ENCODE measurements at regions not wholly inside any gene's neighbourhood (a gene's known extent, or its start where the extent isn't known, plus 50 kb on each side); places are given as distances from the start of the nearest gene placed in this dataset.
A peak's percentile ranks its signal among the peaks of the same experiment; 100 is the strongest.

DNA sequence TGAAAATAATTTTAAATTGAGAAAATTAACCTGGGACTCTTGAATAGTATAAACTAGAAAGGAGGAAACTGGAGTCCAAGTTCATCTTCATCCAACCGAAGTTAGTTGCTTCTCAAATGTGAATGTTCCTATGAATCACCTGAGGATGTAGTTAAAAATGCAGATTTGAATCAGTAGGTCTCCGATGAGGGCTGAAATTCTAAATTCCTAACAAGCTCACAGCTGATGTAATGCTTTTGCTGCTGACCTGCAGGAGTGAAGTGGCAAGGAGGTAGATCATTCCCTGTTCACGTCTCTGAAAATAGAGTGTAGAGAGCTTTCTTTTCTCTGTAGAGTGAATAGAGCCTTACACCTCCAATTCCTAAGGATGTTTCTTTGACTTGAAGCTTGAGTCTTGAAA lies 685.5 kb downstream of the CPS1 start:
- Histone ChIP-seq H3K4me1 (no peaks in the 10 kb centered on the region), H3K4me3 (no peak overlapping the region)
- no peak for TF ChIP-seq Cebpa-rat (IDR thresholded peaks at IDR 0.05)

DNA sequence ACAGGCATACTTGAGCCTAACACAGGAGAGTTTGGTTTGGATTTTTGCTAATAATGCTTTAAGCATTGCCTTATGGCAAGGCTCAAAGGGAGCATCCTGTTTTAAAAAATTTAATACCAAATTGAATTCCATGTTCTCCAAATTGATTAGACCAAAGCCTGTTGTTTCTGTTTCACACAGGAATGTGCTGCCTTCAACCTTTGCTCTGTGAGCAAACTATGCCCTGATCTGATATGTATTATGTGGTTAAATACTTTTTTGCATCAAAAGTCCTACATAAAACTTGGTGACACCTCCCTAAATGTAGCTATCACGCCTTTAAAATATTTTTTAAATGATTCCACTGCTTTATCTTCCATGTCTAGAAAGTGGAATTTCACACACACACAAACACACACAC lies 691.4 kb downstream of the CPS1 start:
- Histone ChIP-seq H3K4me3 (no peak overlapping the region), H3K4me1 (no peaks in the 10 kb centered on the region), H3K4me2 (no peak overlapping the region), H3K9me3 (no peaks in the 10 kb centered on the region), H4K20me1 (no peaks in the 10 kb centered on the region), H3K27ac (no peak overlapping the region), H3K9ac (no peak overlapping the region), H3K36me3 (no peaks in the 10 kb centered on the region), H3K27me3 (no peaks in the 10 kb centered on the region)
- no peak for TF ChIP-seq Cebpa-rat (IDR thresholded peaks at IDR 0.05)

More for the DNA sequence above, 685.5 kb downstream of the CPS1 start:
- H3K9me3 ChIP-seq = no peaks in the 10 kb centered on the region
- H3K27ac ChIP-seq = no peak overlapping the region
- no peak overlapping the region for H3K9ac ChIP-seq
- no peak overlapping the region for H3K4me2 ChIP-seq
- no peaks in the 10 kb centered on the region for H3K27me3 ChIP-seq
- H4K20me1 ChIP-seq = no peaks in the 10 kb centered on the region
- no peaks in the 10 kb centered on the region for H3K36me3 ChIP-seq

- Histone ChIP-seq H4K20me1 (no peaks in the 10 kb centered on the region), H3K36me3 (no peaks in the 10 kb centered on the region), H3K4me3 (no peak overlapping the region), H3K27me3 (no peaks in the 10 kb centered on the region), H3K9me3 (no peaks in the 10 kb centered on the region), H3K4me1 (no peaks in the 10 kb centered on the region), H3K9ac (no peak overlapping the region), H3K27ac (no peak overlapping the region), H3K4me2 (no peak overlapping the region)
- TF ChIP-seq Cebpa-rat (IDR thresholded peaks at IDR 0.05) = no peak
Observed at GRCh38 chr2:211248841-211249240, 692.4 kb downstream of the CPS1 start.

GRCh38 chr2:211251016-211251415 lies 694.6 kb downstream of the CPS1 start:
- no peaks in the 10 kb centered on the region for H3K4me1 ChIP-seq
- no peaks in the 10 kb centered on the region for H3K36me3 ChIP-seq
- no peaks in the 10 kb centered on the region for H3K9me3 ChIP-seq
- H3K4me3 ChIP-seq = no peak overlapping the region
- no peak overlapping the region for H3K9ac ChIP-seq
- H4K20me1 ChIP-seq = no peaks in the 10 kb centered on the region
- no peak for TF ChIP-seq Cebpa-rat (IDR thresholded peaks at IDR 0.05)
- no peak overlapping the region for H3K27ac ChIP-seq
- H3K27me3 ChIP-seq = no peaks in the 10 kb centered on the region
- no peak overlapping the region for H3K4me2 ChIP-seq

- Histone ChIP-seq H3K4me3 (no peak overlapping the region), H3K27me3 (no peaks in the 10 kb centered on the region), H3K36me3 (no peaks in the 10 kb centered on the region), H4K20me1 (no peaks in the 10 kb centered on the region), H3K9ac (no peak overlapping the region), H3K9me3 (no peaks in the 10 kb centered on the region), H3K4me2 (no peak overlapping the region), H3K4me1 (peaks cover 14% of the 10 kb centered on the region), H3K27ac (no peak overlapping the region)
- TF ChIP-seq Cebpa-rat (IDR thresholded peaks at IDR 0.05) = no peak
Observed at GRCh38 chr2:211258646-211259335, 702.4 kb downstream of the CPS1 start.

DNA sequence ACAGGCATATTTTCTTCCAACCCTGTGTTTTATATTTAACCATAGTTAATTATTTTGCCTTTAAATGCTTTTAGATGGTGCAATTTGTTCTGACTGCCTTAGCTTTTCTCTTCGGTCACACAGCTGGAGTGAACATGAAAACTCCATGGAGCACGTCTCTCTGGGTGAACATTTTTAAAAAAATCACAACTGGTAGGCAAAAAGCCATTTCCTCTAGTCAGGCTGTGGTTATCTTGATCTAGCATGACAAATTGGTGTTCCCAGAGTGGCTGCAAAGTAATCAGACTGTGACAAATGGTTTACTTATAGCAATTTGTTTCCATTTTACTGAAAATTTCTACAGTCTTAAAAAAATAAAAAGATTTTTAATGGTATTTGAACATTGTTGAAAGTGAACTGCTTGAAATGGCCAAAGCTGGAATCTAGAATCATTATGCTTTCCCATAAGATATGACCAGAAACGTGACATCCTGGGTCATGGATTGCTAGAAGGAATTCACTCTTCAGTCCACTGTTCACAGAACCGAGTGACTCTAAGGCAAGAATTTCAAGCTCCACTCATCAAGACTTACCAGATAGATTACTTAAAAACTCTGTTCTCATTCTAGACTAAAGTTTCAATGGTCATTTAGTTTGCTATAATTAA lies 703.6 kb downstream of the CPS1 start:
- Histone ChIP-seq H4K20me1 (no peaks in the 10 kb centered on the region), H3K27ac (no peak overlapping the region), H3K27me3 (no peaks in the 10 kb centered on the region), H3K4me1 (peaks cover 14% of the 10 kb centered on the region), H3K4me3 (no peak overlapping the region), H3K9me3 (peaks cover 5% of the 10 kb centered on the region; the same call in 1 of the 2 replicates), H3K36me3 (no peaks in the 10 kb centered on the region), H3K9ac (no peak overlapping the region), H3K4me2 (peak overlapping the region; percentile 13)
- no peak for TF ChIP-seq Cebpa-rat (IDR thresholded peaks at IDR 0.05)

DNA sequence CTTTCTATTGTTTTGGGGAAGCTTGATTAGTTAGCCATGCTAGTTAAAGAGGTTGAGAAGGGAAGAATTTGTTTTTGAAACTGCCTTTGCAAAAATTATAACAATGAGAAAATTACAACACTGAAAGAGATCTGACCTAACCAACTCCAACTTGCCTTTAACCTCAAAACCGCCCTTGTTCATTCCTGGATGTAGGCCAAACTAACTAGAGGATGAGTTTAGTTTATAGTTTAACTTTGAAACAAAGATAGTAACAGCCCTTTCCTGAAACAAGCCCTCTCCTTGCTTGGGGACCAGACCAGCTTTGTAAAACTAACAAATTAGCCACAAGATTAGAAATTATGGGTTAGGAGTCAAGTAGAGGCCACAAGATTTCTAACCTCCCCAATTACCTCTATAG lies 713.9 kb downstream of the CPS1 start:
- no peaks in the 10 kb centered on the region for H4K20me1 ChIP-seq
- H3K27ac ChIP-seq = no peak overlapping the region
- H3K9me3 ChIP-seq = no peaks in the 10 kb centered on the region
- TF ChIP-seq Cebpa-rat (IDR thresholded peaks at IDR 0.05) = no peak
- H3K4me2 ChIP-seq = no peak overlapping the region
- H3K4me1 ChIP-seq = no peaks in the 10 kb centered on the region
- H3K27me3 ChIP-seq = no peaks in the 10 kb centered on the region
- H3K36me3 ChIP-seq = no peaks in the 10 kb centered on the region
- no peak overlapping the region for H3K4me3 ChIP-seq
- H3K9ac ChIP-seq = no peak overlapping the region

DNA sequence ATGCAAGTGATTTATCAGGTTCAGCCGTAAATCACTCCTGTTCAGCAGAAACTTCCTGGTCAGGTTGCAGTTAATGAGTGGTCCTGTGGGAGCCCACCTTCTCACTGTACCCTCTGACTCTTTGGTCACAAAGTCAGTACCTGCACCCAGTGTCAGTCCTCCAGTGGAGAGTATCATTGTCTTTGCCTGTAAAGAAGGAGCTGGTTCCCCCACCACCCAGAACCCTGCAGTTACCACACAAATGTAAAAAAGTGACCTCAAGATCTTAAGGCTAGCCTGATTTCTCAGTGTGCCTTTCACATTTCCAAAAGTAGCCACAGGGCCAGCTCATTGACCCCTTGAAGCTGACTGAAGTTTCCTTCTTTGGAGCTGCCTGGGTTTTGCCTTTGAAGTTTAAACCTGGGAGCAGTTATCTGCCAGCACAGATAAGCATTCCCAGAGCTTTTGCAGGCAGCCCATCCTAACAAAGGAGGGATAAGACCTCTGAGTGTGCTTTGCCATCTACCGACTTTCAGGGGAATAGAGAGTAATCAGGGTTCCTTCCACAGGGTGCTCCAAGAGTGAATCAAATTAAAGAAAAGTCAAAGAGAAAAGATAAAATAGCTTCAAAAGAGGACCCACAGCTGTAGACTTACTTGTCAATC lies 725.2 kb downstream of the CPS1 start:
- no peaks in the 10 kb centered on the region for H3K9me3 ChIP-seq
- no peaks in the 10 kb centered on the region for H4K20me1 ChIP-seq
- H3K27me3 ChIP-seq = no peaks in the 10 kb centered on the region
- H3K27ac ChIP-seq = no peak overlapping the region
- no peak for TF ChIP-seq Cebpa-rat (IDR thresholded peaks at IDR 0.05)
- no peaks in the 10 kb centered on the region for H3K36me3 ChIP-seq
- no peak overlapping the region for H3K9ac ChIP-seq
- no peaks in the 10 kb centered on the region for H3K4me1 ChIP-seq
- no peak overlapping the region for H3K4me2 ChIP-seq
- no peak overlapping the region for H3K4me3 ChIP-seq

DNA sequence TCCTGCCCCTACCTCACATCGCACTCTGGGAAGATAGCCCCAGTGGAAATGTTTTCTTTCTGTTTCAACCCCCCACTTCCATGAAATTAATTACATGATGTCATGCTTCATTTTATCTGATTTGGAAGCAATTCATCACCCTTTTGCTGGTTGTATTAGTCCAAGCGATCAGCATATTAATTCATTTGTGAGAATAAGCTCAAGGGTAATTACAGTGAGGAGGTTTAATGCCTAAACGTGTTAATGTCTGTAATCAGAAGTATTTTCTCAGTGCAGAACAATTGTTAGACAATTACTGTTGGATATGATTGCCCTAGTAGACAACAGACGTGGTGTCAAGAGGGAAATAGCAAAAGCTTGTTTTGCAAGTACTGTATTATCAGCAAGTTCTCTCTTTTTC lies 746.3 kb downstream of the CPS1 start:
- no peaks in the 10 kb centered on the region for H4K20me1 ChIP-seq
- no peak for TF ChIP-seq Cebpa-rat (IDR thresholded peaks at IDR 0.05)
- no peaks in the 10 kb centered on the region for H3K36me3 ChIP-seq
- no peaks in the 10 kb centered on the region for H3K27me3 ChIP-seq
- H3K27ac ChIP-seq = no peak overlapping the region
- no peak overlapping the region for H3K4me3 ChIP-seq
- H3K4me2 ChIP-seq = no peak overlapping the region
- H3K9ac ChIP-seq = no peak overlapping the region
- H3K4me1 ChIP-seq = no peaks in the 10 kb centered on the region
- H3K9me3 ChIP-seq = no peaks in the 10 kb centered on the region

DNA sequence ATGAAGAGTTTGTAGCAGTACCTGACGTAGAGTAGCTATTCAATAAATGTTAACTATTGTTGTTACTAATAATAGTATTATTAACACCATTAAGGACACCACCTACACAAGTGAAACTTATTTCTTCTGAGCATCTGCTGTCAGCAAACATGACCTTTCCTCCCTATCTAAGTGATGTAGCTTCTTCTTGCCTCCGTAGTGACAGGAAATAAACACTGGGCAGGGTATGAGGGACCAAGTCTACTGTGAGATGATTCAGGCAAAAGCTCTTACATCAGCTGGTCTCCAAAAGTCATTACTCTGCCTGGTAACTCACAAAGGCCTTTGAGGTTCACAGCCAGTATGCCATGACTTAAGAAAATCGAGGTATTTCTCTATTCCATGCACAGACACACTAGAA lies 750.5 kb downstream of the CPS1 start:
- no peak overlapping the region for H3K4me2 ChIP-seq
- no peaks in the 10 kb centered on the region for H3K4me1 ChIP-seq
- H3K27me3 ChIP-seq = no peaks in the 10 kb centered on the region
- H3K27ac ChIP-seq = no peak overlapping the region
- H3K4me3 ChIP-seq = no peak overlapping the region
- no peaks in the 10 kb centered on the region for H4K20me1 ChIP-seq
- no peak for TF ChIP-seq Cebpa-rat (IDR thresholded peaks at IDR 0.05)
- no peaks in the 10 kb centered on the region for H3K36me3 ChIP-seq
- no peak overlapping the region for H3K9ac ChIP-seq
- H3K9me3 ChIP-seq = no peaks in the 10 kb centered on the region
